OCI-LY7 (cell line): ENCODE measurements at regions not wholly inside any gene's neighbourhood (a gene's known extent, or its start where the extent isn't known, plus 50 kb on each side); places are given as distances from the start of the nearest gene placed in this dataset.

Source experiments
- BruUV-seq: library from RNA; stranded (reverse); fragments of 400-500 nt; replicated peaks from 2 replicates; lab custom pipeline; 2021; lab: Mats Ljungman, UMichigan
- CTCF ChIA-PET: fragments of 300-600 bp; sonication (Branson Sonifier 250); formaldehyde crosslinking; loops from one replicate; lab custom pipeline; 2022; ENCODE audit warnings: antibody characterized with exemption; ENCODE audit not compliant: unreplicated experiment; lab: Charles Lee
- POLR2A ChIA-PET: fragments of 300-600 bp; sonication (Branson Sonifier 250); formaldehyde crosslinking; loops from one replicate; lab custom pipeline; 2022; ENCODE audit warnings: antibody characterized with exemption; lab: Charles Lee
- DNase-seq: peaks from one replicate; pipeline ENCODE4 v3.0.0-alpha.2; 2015; ENCODE audit warnings: low spot score
- H2AFZ ChIP-seq: fragments of 200-600 bp; sonication (generic), shearing (Covaris generic); 2 replicates; pipeline ENCODE4 v1.6.1; 2014; ENCODE audit warnings: mild to moderate bottlenecking, antibody characterized with exemption, low read length, moderate library complexity
- H3K27ac ChIP-seq: fragments of 200-600 bp; sonication (generic); 2 replicates; pipeline ENCODE4 v1.5.1; 2014; ENCODE audit warnings: mixed run types, low read depth, mild to moderate bottlenecking, moderate library complexity, low read length, inconsistent platforms; ENCODE audit not compliant: poor library complexity, severe bottlenecking
- H3K36me3 ChIP-seq: fragments of 200-600 bp; sonication (generic); 2 replicates; pipeline ENCODE4 v1.6.1; 2014; ENCODE audit warnings: mild to moderate bottlenecking, antibody characterized with exemption, low read length, moderate library complexity, mixed read lengths; ENCODE audit not compliant: insufficient read depth
- H3K4me1 ChIP-seq: fragments of 200-600 bp; sonication (generic); 2 replicates; pipeline ENCODE4 v1.5.1; 2014; ENCODE audit warnings: mild to moderate bottlenecking, low read length; ENCODE audit not compliant: insufficient read depth, poor library complexity, severe bottlenecking
- H3K4me2 ChIP-seq: fragments of 200-600 bp; sonication (generic); 2 replicates; pipeline ENCODE4 v1.6.1; 2014; ENCODE audit warnings: mild to moderate bottlenecking, low read length
- H3K4me3 ChIP-seq: fragments of 200-600 bp; sonication (generic); 2 replicates; pipeline ENCODE4 v1.5.1; 2014; ENCODE audit warnings: mild to moderate bottlenecking, low read depth, low read length; ENCODE audit not compliant: poor library complexity, severe bottlenecking
- H3K79me2 ChIP-seq: fragments of 200-600 bp; sonication (generic); 2 replicates; pipeline ENCODE4 v1.6.1; 2016; ENCODE audit warnings: low read depth, mild to moderate bottlenecking, low read length, moderate library complexity, mixed read lengths; ENCODE audit not compliant: insufficient read depth
- H3K9me2 ChIP-seq: fragments of 200-600 bp; sonication (generic); 2 replicates; pipeline ENCODE4 v1.6.1; 2016; ENCODE audit warnings: mild to moderate bottlenecking, low read length, mixed read lengths; ENCODE audit not compliant: insufficient read depth
- H3K9me3 ChIP-seq: fragments of 200-600 bp; sonication (generic); 2 replicates; pipeline ENCODE4 v1.6.1; 2014; ENCODE audit warnings: mild to moderate bottlenecking, mixed run types, low read length, mixed read lengths
- H4K20me1 ChIP-seq: fragments of 200-600 bp; sonication (generic); 2 replicates; pipeline ENCODE4 v1.6.1; 2014; ENCODE audit warnings: mild to moderate bottlenecking, antibody characterized with exemption, low read length, moderate library complexity, mixed read lengths; ENCODE audit not compliant: insufficient read depth
- CTCF ChIP-seq: fragments of 200-600 bp; sonication (generic); conservative IDR thresholded peaks from 2 replicates; pipeline ENCODE4 v1.5.1; 2014; ENCODE audit warnings: mild to moderate bottlenecking, antibody characterized with exemption, low read length, moderate library complexity, mixed read lengths
- EZH2phosphoT487 ChIP-seq: fragments of 200-600 bp; sonication (generic); IDR thresholded peaks from 2 replicates; pipeline ENCODE4 v1.6.1; 2018; ENCODE audit warnings: low read depth, borderline replicate concordance, mild to moderate bottlenecking, mixed run types, antibody characterized with exemption, low read length, moderate library complexity, mixed read lengths
- intact Hi-C: fragments of 100-400 bp; cut with micrococcal nuclease; formaldehyde crosslinking; loops from one replicate; pipeline ENCODE4 v1.10.0; 2022; ENCODE audit not compliant: unreplicated experiment

- ChIA-PET POLR2A (no interaction called here), CTCF (no interaction called here)
- Histone ChIP-seq H3K4me2 (no peak overlapping the region), H2AFZ (no peak overlapping the region), H3K79me2 (no peaks in the 10 kb centered on the region), H4K20me1 (no peaks in the 10 kb centered on the region), H3K36me3 (no peaks in the 10 kb centered on the region), H3K9me2 (no peaks in the 10 kb centered on the region), H3K9me3 (no peaks in the 10 kb centered on the region), H3K4me1 (peaks cover 14% of the 10 kb centered on the region), H3K4me3 (no peak overlapping the region), H3K27ac (no peak overlapping the region)
- BruUV-seq, result no TSS peak
- DNase-seq, result no peak
- intact Hi-C loops, result no loop called here
- TF ChIP-seq CTCF (no peak), EZH2phosphoT487 (no peak)
Measured at GRCh38 chr1:234532503-234532922, 53.5 kb upstream of the TARBP1 start.

- no peak for DNase-seq
- TF ChIP-seq CTCF (no peak), EZH2phosphoT487 (no peak)
- H2AFZ ChIP-seq, result no peak overlapping the region
Measured at GRCh38 chr1:234531151-234531635, 52.2 kb upstream of the TARBP1 start.

GRCh38 chr1:234530672-234531071 lies 51.7 kb upstream of the TARBP1 start:
- CTCF ChIA-PET, result no interaction called here
- Histone ChIP-seq H3K4me3 (no peak overlapping the region), H3K4me1 (peaks cover 20% of the 10 kb centered on the region), H3K9me2 (no peaks in the 10 kb centered on the region), H4K20me1 (no peaks in the 10 kb centered on the region), H3K36me3 (no peaks in the 10 kb centered on the region), H3K27ac (no peak overlapping the region), H3K4me2 (no peak overlapping the region), H3K9me3 (no peaks in the 10 kb centered on the region), H3K79me2 (no peaks in the 10 kb centered on the region), H2AFZ (no peak overlapping the region)
- TF ChIP-seq CTCF, result no peak
- TF ChIP-seq EZH2phosphoT487, result no peak
- DNase-seq, result no peak
- POLR2A ChIA-PET, result interaction anchor here (0.8 to 3.3 kb wide), 3 partner anchors 8 to 322 kb away, joined by 3 to 17 read pairs (median 3); no protein-coding TSS in a partner anchor
- intact Hi-C loops, result no loop called here
- BruUV-seq, result no TSS peak

More at GRCh38 chr1:234531151-234531635, 52.2 kb upstream of the TARBP1 start:
- no peaks in the 10 kb centered on the region for H3K36me3 ChIP-seq
- peaks cover 15% of the 10 kb centered on the region for H3K4me1 ChIP-seq
- ChIA-PET CTCF (no interaction called here), POLR2A (interaction anchor here (0.6 to 1.1 kb wide), 4 partner anchors 12 to 485 kb away, joined by 3 to 5 read pairs (median 4); no protein-coding TSS in a partner anchor)
- no peak overlapping the region for H3K4me2 ChIP-seq
- no peak overlapping the region for H3K27ac ChIP-seq
- intact Hi-C loops, result no loop called here
- no peaks in the 10 kb centered on the region for H3K79me2 ChIP-seq
- no TSS peak for BruUV-seq
- H3K4me3 ChIP-seq, result no peak overlapping the region
- no peaks in the 10 kb centered on the region for H4K20me1 ChIP-seq
- H3K9me2 ChIP-seq, result no peaks in the 10 kb centered on the region
- H3K9me3 ChIP-seq, result no peaks in the 10 kb centered on the region
